BE2C (cell line): ENCODE measurements at regions not wholly inside any gene's neighbourhood (a gene's known extent, or its start where the extent isn't known, plus 50 kb on each side); places are given as distances from the start of the nearest gene placed in this dataset.

Source experiments
- DNase-seq: peaks from one replicate; pipeline ENCODE4 v3.0.0-alpha.2; 2020
- H3K27me3 ChIP-seq: fragments of 250-450 bp; sonication (Bioruptor Pico); 2 replicates; pipeline ENCODE4 v1.5.1; 2020; ENCODE audit warnings: mild to moderate bottlenecking
- H3K36me3 ChIP-seq: fragments of 250-450 bp; sonication (Bioruptor Pico); 2 replicates; pipeline ENCODE4 v1.5.1; 2020; ENCODE audit warnings: mild to moderate bottlenecking
- H3K4me1 ChIP-seq: fragments of 250-450 bp; sonication (Bioruptor Pico); 2 replicates; pipeline ENCODE4 v1.5.1; 2020
- H3K4me3 ChIP-seq: 2 replicates; pipeline ENCODE4 v1.5.1; 2011; ENCODE audit warnings: low read depth, low read length
- H3K9me3 ChIP-seq: fragments of 250-450 bp; sonication (Bioruptor Pico); 2 replicates; pipeline ENCODE4 v1.5.1; 2020
- TF ChIP-seq, protein P1 (sequence below): IDR thresholded peaks from 2 replicates; pipeline ENCODE4 v1.5.1; 2012; ENCODE audit warnings: mild to moderate bottlenecking, low read depth, low read length

DNA sequence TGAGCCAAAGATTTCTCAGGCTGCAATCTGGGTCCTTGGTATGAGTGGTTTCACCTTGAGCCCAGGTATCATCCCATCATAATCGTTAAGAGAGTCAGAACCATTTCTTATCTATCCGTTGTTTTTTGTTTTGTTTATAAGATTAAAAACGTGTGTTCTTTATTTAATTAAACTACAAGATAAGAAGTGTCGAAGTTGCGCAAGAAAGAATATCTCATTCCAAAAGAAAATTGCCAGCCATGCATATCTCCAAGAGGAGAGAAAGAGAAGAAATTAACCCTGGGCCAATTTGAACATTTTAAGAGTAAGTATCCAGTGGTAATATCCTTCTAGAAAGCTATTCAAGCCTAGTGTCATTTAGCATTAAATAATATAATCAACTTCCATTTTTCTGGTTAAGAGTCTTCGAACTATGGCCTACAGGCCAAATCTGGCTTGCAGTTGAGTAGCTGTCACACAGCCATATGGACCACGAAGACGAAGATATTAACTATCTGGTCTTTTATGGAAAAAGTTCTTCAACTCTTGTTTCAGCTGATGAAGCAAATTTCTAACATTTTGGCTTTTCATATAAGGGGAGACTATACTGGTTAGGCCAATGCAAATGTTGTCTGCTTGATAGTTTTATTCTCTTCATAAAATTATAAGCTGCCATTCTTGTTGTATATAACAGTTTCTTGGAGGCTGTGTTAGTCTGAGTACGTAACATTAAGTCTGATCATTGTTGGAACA lies 576.4 kb downstream of the REEP3 start:
- TF ChIP-seq, protein P1, sequence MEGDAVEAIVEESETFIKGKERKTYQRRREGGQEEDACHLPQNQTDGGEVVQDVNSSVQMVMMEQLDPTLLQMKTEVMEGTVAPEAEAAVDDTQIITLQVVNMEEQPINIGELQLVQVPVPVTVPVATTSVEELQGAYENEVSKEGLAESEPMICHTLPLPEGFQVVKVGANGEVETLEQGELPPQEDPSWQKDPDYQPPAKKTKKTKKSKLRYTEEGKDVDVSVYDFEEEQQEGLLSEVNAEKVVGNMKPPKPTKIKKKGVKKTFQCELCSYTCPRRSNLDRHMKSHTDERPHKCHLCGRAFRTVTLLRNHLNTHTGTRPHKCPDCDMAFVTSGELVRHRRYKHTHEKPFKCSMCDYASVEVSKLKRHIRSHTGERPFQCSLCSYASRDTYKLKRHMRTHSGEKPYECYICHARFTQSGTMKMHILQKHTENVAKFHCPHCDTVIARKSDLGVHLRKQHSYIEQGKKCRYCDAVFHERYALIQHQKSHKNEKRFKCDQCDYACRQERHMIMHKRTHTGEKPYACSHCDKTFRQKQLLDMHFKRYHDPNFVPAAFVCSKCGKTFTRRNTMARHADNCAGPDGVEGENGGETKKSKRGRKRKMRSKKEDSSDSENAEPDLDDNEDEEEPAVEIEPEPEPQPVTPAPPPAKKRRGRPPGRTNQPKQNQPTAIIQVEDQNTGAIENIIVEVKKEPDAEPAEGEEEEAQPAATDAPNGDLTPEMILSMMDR = no peak
- H3K4me1 ChIP-seq = no peaks in the 10 kb centered on the region
- H3K9me3 ChIP-seq = no peaks in the 10 kb centered on the region
- no peak overlapping the region for H3K4me3 ChIP-seq
- no peak for DNase-seq
- H3K36me3 ChIP-seq = no peaks in the 10 kb centered on the region
- H3K27me3 ChIP-seq = no peaks in the 10 kb centered on the region

DNA sequence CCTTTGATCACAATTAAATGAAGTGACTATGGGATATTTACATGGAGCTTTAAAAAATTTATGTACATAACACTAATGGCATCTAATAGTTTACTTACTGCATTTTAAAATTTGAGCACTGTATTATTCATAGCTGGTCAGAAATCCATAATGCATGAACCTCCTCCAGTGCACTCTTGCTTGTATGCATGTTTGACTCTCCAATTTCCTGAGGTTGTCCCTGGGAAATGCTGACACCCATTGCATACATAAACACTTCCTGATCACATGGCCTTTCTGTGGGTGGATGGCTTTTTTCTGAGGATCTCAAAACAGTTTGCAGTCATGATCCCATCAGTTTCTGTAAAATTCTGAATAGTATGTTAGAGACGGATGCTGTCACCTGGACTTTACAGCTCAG lies 577.8 kb downstream of the REEP3 start:
- Histone ChIP-seq H3K9me3 (no peaks in the 10 kb centered on the region), H3K27me3 (no peaks in the 10 kb centered on the region), H3K36me3 (no peaks in the 10 kb centered on the region), H3K4me3 (no peak overlapping the region), H3K4me1 (no peaks in the 10 kb centered on the region)
- no peak for DNase-seq
- TF ChIP-seq, protein P1 = no peak

DNA sequence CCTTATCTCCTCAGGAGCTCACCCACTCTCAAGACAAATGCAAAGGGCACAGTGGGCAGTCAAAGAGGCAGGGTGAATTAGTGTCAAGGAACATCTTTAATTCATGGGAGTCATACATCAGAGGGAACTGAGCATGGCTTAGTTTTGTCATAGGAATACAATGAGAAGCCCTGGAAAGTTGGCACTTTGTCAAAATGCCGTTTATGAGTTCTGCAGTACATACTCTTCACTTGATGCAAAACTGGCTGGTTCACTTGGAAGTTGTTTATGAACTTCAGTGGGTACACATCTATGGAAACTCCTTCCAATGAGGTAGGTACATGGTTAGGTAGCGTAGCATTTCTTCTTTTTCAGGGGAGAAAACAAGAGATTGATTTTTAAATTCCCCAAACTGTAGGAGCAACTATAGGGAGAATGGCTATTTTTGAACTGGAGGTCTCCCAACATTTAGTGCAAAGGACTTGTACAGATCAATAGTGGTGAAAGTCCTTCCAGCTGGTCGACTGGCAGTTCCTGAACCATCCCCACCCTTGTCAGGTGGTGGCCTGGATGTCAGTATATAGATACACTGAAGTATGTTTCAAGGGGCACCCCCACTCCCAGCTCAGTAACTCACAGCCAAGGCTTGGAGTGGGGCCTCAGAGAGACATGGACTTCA lies 580.5 kb downstream of the REEP3 start:
- TF ChIP-seq, protein P1 = no peak
- Histone ChIP-seq H3K9me3 (no peaks in the 10 kb centered on the region), H3K27me3 (no peaks in the 10 kb centered on the region), H3K36me3 (no peaks in the 10 kb centered on the region), H3K4me3 (no peak overlapping the region), H3K4me1 (no peaks in the 10 kb centered on the region)
- no peak for DNase-seq

DNA sequence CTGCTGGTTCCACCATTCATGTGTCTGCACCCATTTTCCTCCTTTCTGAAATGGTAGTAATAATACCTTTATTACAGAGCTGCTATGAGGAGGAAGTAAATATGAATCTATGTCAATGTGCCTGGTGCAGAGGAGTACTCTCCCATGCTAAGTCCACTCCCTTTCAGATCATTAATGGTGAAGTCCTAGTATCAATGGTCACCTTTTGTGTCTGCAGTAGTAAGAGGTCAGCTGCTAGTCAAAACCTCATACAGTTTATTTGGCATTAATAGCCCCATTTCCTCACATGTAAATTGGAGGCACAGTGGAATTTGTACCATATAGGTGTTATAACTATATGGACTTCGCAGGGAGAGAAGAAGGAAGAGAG lies 581.0 kb downstream of the REEP3 start:
- Histone ChIP-seq H3K9me3 (no peaks in the 10 kb centered on the region), H3K27me3 (no peaks in the 10 kb centered on the region), H3K4me1 (no peaks in the 10 kb centered on the region), H3K36me3 (no peaks in the 10 kb centered on the region), H3K4me3 (no peak overlapping the region)
- no peak for DNase-seq
- TF ChIP-seq, protein P1 = no peak

DNA sequence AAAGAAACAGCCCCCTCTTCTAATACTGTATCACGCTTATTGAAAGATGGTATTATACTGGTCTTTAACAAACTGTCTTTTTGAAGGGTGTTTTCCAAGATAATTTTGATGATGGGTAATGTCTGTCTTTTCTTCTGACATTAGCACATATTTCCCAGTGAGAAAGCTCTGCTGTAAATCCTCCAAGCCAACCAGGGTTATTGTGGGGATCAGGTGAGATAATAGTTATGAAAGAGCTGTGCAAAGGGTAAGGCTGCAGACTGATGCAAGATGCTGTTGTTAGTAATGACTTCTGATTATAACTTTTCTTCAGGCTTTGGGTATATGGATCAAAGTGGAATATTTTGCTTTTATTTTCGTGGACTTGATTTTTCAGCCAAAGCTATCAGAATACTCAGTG lies 581.7 kb downstream of the REEP3 start:
- no peak for DNase-seq
- TF ChIP-seq, protein P1 = no peak
- H3K4me1 ChIP-seq = no peaks in the 10 kb centered on the region
- no peak overlapping the region for H3K4me3 ChIP-seq
- H3K36me3 ChIP-seq = no peaks in the 10 kb centered on the region
- no peaks in the 10 kb centered on the region for H3K27me3 ChIP-seq
- H3K9me3 ChIP-seq = no peaks in the 10 kb centered on the region

DNA sequence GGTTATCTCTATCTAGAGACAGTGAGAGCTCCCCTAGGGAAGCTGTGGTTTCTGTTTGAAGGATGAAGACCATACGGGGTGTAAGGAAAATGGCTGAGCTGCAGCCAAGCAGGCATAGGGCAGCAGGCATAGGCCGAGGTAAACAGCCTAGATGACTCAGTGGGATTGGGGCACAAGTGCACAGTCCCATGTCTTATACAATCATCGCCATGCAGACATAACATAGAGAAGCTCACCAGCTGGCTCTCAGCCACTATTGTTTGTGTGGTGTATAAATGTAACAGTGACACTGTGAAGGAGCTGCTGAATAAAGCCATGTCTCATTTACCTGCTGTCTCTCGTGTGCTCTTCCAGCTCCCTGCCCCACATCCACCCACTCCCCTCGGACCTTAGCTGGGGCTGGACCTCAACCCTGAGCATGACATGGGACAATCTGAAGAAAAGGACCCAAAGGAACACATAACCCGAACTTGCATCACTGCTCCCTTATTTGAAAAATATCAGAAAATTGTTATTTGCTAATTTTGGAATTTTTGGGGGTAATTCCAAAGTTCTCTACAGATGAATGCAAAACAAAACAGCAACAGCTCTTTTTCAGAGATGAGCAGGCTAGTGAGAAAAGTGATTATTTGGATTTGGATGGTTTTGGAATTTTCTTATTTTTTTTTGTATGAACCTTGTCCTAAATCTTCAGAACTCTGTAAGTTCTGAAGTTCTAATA lies 582.7 kb downstream of the REEP3 start:
- TF ChIP-seq, protein P1 = no peak
- Histone ChIP-seq H3K27me3 (no peaks in the 10 kb centered on the region), H3K9me3 (no peaks in the 10 kb centered on the region), H3K4me1 (no peaks in the 10 kb centered on the region), H3K4me3 (no peak overlapping the region), H3K36me3 (no peaks in the 10 kb centered on the region)
- no peak for DNase-seq
